ENCODE measurements at regions not wholly inside any gene's neighbourhood (a gene's known extent, or its start where the extent isn't known, plus 50 kb on each side); places are given as distances from the start of the nearest gene placed in this dataset.

GRCh38 chr13:73599232-73600128, 534.7 kb downstream of the KLF12 start:
- H3K4me3 ChIP-seq (ENCODE audit: low read depth, low read length), result no peak overlapping the region
- no peak for TF ChIP-seq CTCF (IDR thresholded peaks at IDR 0.05; ENCODE audit: insufficient read depth, low read depth, low read length, missing control alignments)
- DNase-seq (ENCODE audit: low read depth), result no peak

- TF ChIP-seq CTCF (IDR thresholded peaks at IDR 0.05; ENCODE audit: insufficient read depth, low read depth, low read length, missing control alignments), result no peak
- H3K4me3 ChIP-seq (ENCODE audit: low read depth, low read length), result no peak overlapping the region
- DNase-seq (ENCODE audit: low read depth), result no peak
Observed at GRCh38 chr13:73598020-73598712, 536.0 kb downstream of the KLF12 start.

- TF ChIP-seq CTCF (IDR thresholded peaks at IDR 0.05; ENCODE audit: insufficient read depth, low read depth, low read length, missing control alignments), result no peak
- no peak for DNase-seq (ENCODE audit: low read depth)
- H3K4me3 ChIP-seq (ENCODE audit: low read depth, low read length), result no peak overlapping the region
Observed at GRCh38 chr13:73596382-73596781, 537.6 kb downstream of the KLF5 start.

- no peak for DNase-seq (ENCODE audit: low read depth)
- H3K4me3 ChIP-seq (ENCODE audit: low read depth, low read length), result no peak overlapping the region
- TF ChIP-seq CTCF (IDR thresholded peaks at IDR 0.05; ENCODE audit: insufficient read depth, low read depth, low read length, missing control alignments), result no peak
Observed at GRCh38 chr13:73593199-73593765, 534.5 kb downstream of the KLF5 start.

- no peak overlapping the region for H3K4me3 ChIP-seq (ENCODE audit: low read depth, low read length)
- no peak for DNase-seq (ENCODE audit: low read depth)
- TF ChIP-seq CTCF (IDR thresholded peaks at IDR 0.05; ENCODE audit: insufficient read depth, low read depth, low read length, missing control alignments), result no peak
Observed at GRCh38 chr13:73591861-73592260, 533.1 kb downstream of the KLF5 start.

- DNase-seq (ENCODE audit: low read depth), result no peak
- no peak for TF ChIP-seq CTCF (IDR thresholded peaks at IDR 0.05; ENCODE audit: insufficient read depth, low read depth, low read length, missing control alignments)
- H3K4me3 ChIP-seq (ENCODE audit: low read depth, low read length), result no peak overlapping the region
Observed at GRCh38 chr13:73590795-73591194, 532.0 kb downstream of the KLF5 start.

All from GM12865 (cell line).